SK-N-SH (cell line): ENCODE measurements at regions not wholly inside any gene's neighbourhood (a gene's known extent, or its start where the extent isn't known, plus 50 kb on each side); places are given as distances from the start of the nearest gene placed in this dataset.

Source experiments
- CTCF ChIA-PET: fragments of 300-600, 350-600 bp; formaldehyde crosslinking; extraction: SDS; loops from one replicate; lab custom pipeline; 2021; lab: Yijun Ruan, JAX
- POLR2A ChIA-PET: fragments of 350-600 bp; sonication (Branson Sonifier 250); formaldehyde crosslinking; extraction: SDS; loops from one replicate; lab custom pipeline; 2020; ENCODE audit warnings: antibody characterized with exemption, inconsistent platforms; lab: Yijun Ruan, JAX
- DNase-seq: peaks from one replicate; pipeline ENCODE4 v3.0.0; 2012
- H2AFZ ChIP-seq: fragments of 200-600 bp; sonication (generic); 2 replicates; pipeline ENCODE4 v1.8.1; 2016; ENCODE audit warnings: antibody characterized with exemption, mild to moderate bottlenecking, low read depth
- H3F3A ChIP-seq: fragments of 200-600 bp; sonication (generic); replicated peaks from 2 replicates; pipeline ENCODE3; 2016; ENCODE audit warnings: antibody characterized with exemption, mild to moderate bottlenecking; ENCODE audit not compliant: insufficient read depth
- H3K27ac ChIP-seq, 2 experiments: fragments of 200-500 bp in 1 of 2; fragments of 200-600 bp in 1 of 2; sonication (Bioruptor generic) in 1 of 2; sonication (generic), shearing (Covaris generic) in 1 of 2; 2 replicates each; pipeline versions ENCODE4 v1.5.1 to v1.6.1; 2014 to 2016; ENCODE audit warnings: low read depth in 2 of 2, inconsistent platforms in 1 of 2, low read length in 1 of 2, mild to moderate bottlenecking in 1 of 2, mixed read lengths in 1 of 2
- H3K27me3 ChIP-seq: fragments of 200-600 bp; sonication (generic), shearing (Covaris generic); 2 replicates; pipeline ENCODE4 v1.6.1; 2016; ENCODE audit warnings: mixed run types; ENCODE audit not compliant: insufficient read depth
- H3K36me3 ChIP-seq, 2 experiments: fragments of 200-500 bp in 1 of 2; fragments of 200-600 bp in 1 of 2; sonication (Bioruptor generic) in 1 of 2; sonication (generic) in 1 of 2; replicated peaks in 1 of 2; 2 replicates each; pipeline versions ENCODE3 to v1.5.1; 2014 to 2016; ENCODE audit warnings: low read length in 1 of 2, mild to moderate bottlenecking in 1 of 2; ENCODE audit not compliant: insufficient read depth in 2 of 2, control insufficient read depth in 1 of 2
- H3K4me1 ChIP-seq, 2 experiments: fragments of 200-500 bp in 1 of 2; fragments of 200-600 bp in 1 of 2; sonication (Bioruptor generic) in 1 of 2; sonication (generic), shearing (Covaris generic) in 1 of 2; 2 replicates each; pipeline versions ENCODE4 v1.5.1 to v1.6.1; 2014 to 2016; ENCODE audit warnings: low read depth in 1 of 2, low read length in 1 of 2, mixed run types in 1 of 2; ENCODE audit not compliant: insufficient read depth in 2 of 2, control insufficient read depth in 1 of 2
- H3K4me2 ChIP-seq: fragments of 200-600 bp; sonication (generic), shearing (Covaris generic); 2 replicates; pipeline ENCODE4 v1.6.1; 2017; ENCODE audit warnings: mixed run types
- H3K4me3 ChIP-seq, 2 experiments: fragments of 200-500 bp in 1 of 2; fragments of 200-600 bp in 1 of 2; sonication (Bioruptor generic) in 1 of 2; sonication (generic), shearing (Covaris generic) in 1 of 2; 2 replicates each; pipeline versions ENCODE4 v1.5.1 to v1.8.1; 2014 to 2016; ENCODE audit warnings: low read depth in 2 of 2, inconsistent platforms in 1 of 2, low read length in 1 of 2, mild to moderate bottlenecking in 1 of 2, mixed read lengths in 1 of 2, moderate library complexity in 1 of 2
- H3K79me2 ChIP-seq: fragments of 200-600 bp; sonication (generic); 2 replicates; pipeline ENCODE4 v1.8.1; 2017; ENCODE audit warnings: mild to moderate bottlenecking; ENCODE audit not compliant: insufficient read depth
- H3K9ac ChIP-seq: fragments of 200-600 bp; sonication (generic); 2 replicates; pipeline ENCODE4 v1.6.1; 2017; ENCODE audit warnings: mixed run types
- H3K9me2 ChIP-seq: fragments of 200-600 bp; sonication (generic); 2 replicates; pipeline ENCODE4 v1.6.1; 2017; ENCODE audit warnings: mixed run types
- H3K9me3 ChIP-seq: fragments of 200-600 bp; sonication (generic); 2 replicates; pipeline ENCODE4 v1.6.1; 2017; ENCODE audit warnings: mixed run types, mild to moderate bottlenecking, moderate library complexity
- H4K20me1 ChIP-seq: fragments of 200-600 bp; sonication (generic); 2 replicates; pipeline ENCODE4 v1.6.1; 2017; ENCODE audit warnings: mild to moderate bottlenecking, mixed run types; ENCODE audit not compliant: insufficient read depth
- CHD2 ChIP-seq: fragments of 150-350 bp; IDR thresholded peaks from 2 replicates; pipeline ENCODE4 v1.6.1; 2018; ENCODE audit warnings: low read length; ENCODE audit not compliant: partially characterized antibody
- ELF1 ChIP-seq: IDR thresholded peaks from 2 replicates; pipeline ENCODE4 v1.4.0; 2012
- EP300 ChIP-seq, 2 experiments: IDR thresholded peaks; 2 replicates each; pipeline versions ENCODE4 v1.4.0 to v1.6.1; 2012; ENCODE audit warnings: borderline replicate concordance in 1 of 2, low read depth in 1 of 2, low read length in 1 of 2
- GATA2 ChIP-seq: sonication (generic); formaldehyde crosslinking; IDR thresholded peaks from 2 replicates; pipeline ENCODE4 v1.5.0; 2020; ENCODE audit warnings: mild to moderate bottlenecking, missing genetic modification reagents
- JUND ChIP-seq: IDR thresholded peaks from 2 replicates; pipeline ENCODE4 v1.4.0; 2012
- MAX ChIP-seq: IDR thresholded peaks from 2 replicates; pipeline ENCODE4 v1.4.0; 2012; ENCODE audit warnings: low read depth
- MEF2A ChIP-seq: IDR thresholded peaks from 2 replicates; pipeline ENCODE4 v1.4.0; 2012; ENCODE audit warnings: low read depth, borderline replicate concordance
- MXI1 ChIP-seq: IDR thresholded peaks from 2 replicates; pipeline ENCODE4 v1.6.1; 2012; ENCODE audit warnings: mild to moderate bottlenecking, low read depth, low read length, improper control_type of control experiment
- RAD21 ChIP-seq: IDR thresholded peaks from 2 replicates; pipeline ENCODE4 v1.6.1; 2012; ENCODE audit warnings: mild to moderate bottlenecking, low read length
- RCOR1 ChIP-seq: fragments of 150-350 bp; IDR thresholded peaks from 2 replicates; pipeline ENCODE4 v1.6.1; 2017; ENCODE audit warnings: antibody characterized with exemption, low read length
- SIN3A ChIP-seq: IDR thresholded peaks from 2 replicates; pipeline ENCODE4 v1.6.1; 2012; ENCODE audit warnings: low read depth, mild to moderate bottlenecking, low read length, moderate library complexity, borderline replicate concordance
- TCF12 ChIP-seq: IDR thresholded peaks from 2 replicates; pipeline ENCODE4 v1.4.0; 2012
- WGBS: methylation state at CpG from one replicate; pipeline ENCODE4 v1.1.6; 2017; ENCODE audit warnings: low lambda C conversion rate; 5-methylcytosine and 5-hydroxymethylcytosine counted together
- TF ChIP-seq, protein P1 (sequence below): IDR thresholded peaks from 2 replicates; pipeline ENCODE4 v1.6.1; 2012; ENCODE audit warnings: mild to moderate bottlenecking, low read depth, low read length, moderate library complexity
- TF ChIP-seq, protein P2 (sequence below): fragments of 200-600 bp; sonication (generic); IDR thresholded peaks from 2 replicates; pipeline ENCODE4 v1.6.1; 2017; ENCODE audit warnings: antibody characterized with exemption, mild to moderate bottlenecking, moderate library complexity

DNA sequence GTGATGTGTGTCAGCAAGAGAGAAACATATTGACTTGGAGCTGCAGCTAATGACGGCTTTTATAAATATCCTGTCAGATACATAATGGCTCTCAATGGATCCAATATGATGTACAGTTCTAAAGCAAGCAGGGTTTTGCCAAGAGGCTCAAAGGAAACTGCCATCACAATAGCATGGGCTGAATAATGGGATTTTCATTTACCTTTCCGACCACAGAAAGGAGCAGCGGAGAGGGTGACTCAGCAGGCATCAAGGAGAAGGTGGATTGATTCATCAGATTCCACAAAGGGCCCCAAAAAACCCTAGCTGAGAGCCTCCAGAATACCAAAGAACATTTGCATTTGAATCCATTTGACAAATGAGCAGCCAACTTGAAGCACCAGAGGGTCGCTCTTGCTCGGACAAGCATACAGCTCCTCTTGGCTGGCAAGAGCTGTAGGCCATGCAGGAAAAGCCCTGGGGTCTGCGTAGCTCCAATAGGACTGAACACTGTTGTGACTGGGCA lies 355.7 kb upstream of the NOCT start:
- no peak for DNase-seq
- CTCF ChIA-PET: no interaction called here
- H2AFZ ChIP-seq: no peak overlapping the region
- WGBS: 88% methylated on average over 5 of the region's 6 CpGs
- POLR2A ChIA-PET: no interaction called here
- no peaks in the 10 kb centered on the region for H3K9me2 ChIP-seq
- H3F3A ChIP-seq: no peaks in the 10 kb centered on the region
- no peaks in the 10 kb centered on the region for H3K9me3 ChIP-seq
- H3K79me2 ChIP-seq: no peaks in the 10 kb centered on the region
- H3K27me3 ChIP-seq: no peaks in the 10 kb centered on the region; the same call in 1 of the 2 replicates
- no peak for TF ChIP-seq JUND
- H3K4me2 ChIP-seq: no peak overlapping the region
- no peaks in the 10 kb centered on the region for H3K36me3 ChIP-seq
- no peak overlapping the region for H3K9ac ChIP-seq
- H3K27ac ChIP-seq: no peak overlapping the region
- H3K4me1 ChIP-seq: no peaks in the 10 kb centered on the region
- H3K4me3 ChIP-seq: no peak overlapping the region
- H4K20me1 ChIP-seq: no peaks in the 10 kb centered on the region

GRCh38 chr4:138659037-138659811 lies 356.4 kb upstream of the NOCT start:
- Histone ChIP-seq H3K36me3 (no peaks in the 10 kb centered on the region), H3K79me2 (no peaks in the 10 kb centered on the region), H3K9ac (no peak overlapping the region), H3K9me2 (no peaks in the 10 kb centered on the region), H3K27ac (no peak overlapping the region), H3K4me1 (no peaks in the 10 kb centered on the region), H3F3A (no peaks in the 10 kb centered on the region), H3K9me3 (no peaks in the 10 kb centered on the region), H4K20me1 (no peaks in the 10 kb centered on the region), H2AFZ (no peak overlapping the region), H3K27me3 (no peaks in the 10 kb centered on the region; the same call in 1 of the 2 replicates), H3K4me3 (no peak overlapping the region), H3K4me2 (no peak overlapping the region)
- ChIA-PET CTCF (interaction anchor here (1.6 kb wide), 1 partner anchor 22 kb away, joined by 5 read pairs; no protein-coding TSS in a partner anchor), POLR2A (no interaction called here)
- no peak for DNase-seq
- no peak for TF ChIP-seq ELF1
- 86% methylated on average over 11 of the region's 11 CpGs for WGBS

DNA sequence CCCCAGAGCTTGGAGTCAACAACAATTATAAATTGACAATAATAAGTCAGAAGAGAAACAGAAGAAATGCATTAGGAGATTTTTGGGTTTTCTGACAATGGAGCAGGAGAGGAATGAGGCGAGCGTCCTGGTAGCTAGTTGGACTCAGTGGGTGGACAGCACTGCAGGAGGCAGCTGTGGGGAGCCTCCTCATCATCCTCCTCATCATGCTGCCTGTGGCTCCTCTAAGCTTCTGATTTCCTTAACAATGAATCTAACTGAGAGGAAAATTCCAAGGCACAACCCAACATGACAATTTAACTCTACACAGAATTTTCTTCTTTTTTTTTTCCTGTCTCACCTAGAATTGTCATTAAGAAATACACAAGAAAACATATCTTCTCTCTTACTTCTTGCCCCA lies 357.1 kb upstream of the NOCT start:
- no peaks in the 10 kb centered on the region for H3K4me1 ChIP-seq
- no peak overlapping the region for H3K27ac ChIP-seq
- H4K20me1 ChIP-seq: no peaks in the 10 kb centered on the region
- H3K4me3 ChIP-seq: no peak overlapping the region
- H3K9me2 ChIP-seq: no peaks in the 10 kb centered on the region
- no peak for DNase-seq
- H3K9ac ChIP-seq: no peak overlapping the region
- no peaks in the 10 kb centered on the region for H3K9me3 ChIP-seq
- no peak overlapping the region for H2AFZ ChIP-seq
- 82% methylated on average over 2 of the region's 2 CpGs for WGBS
- ChIA-PET POLR2A (no interaction called here), CTCF (interaction anchor here (1.6 kb wide), 1 partner anchor 22 kb away, joined by 5 read pairs; no protein-coding TSS in a partner anchor)
- H3K79me2 ChIP-seq: no peaks in the 10 kb centered on the region
- no peaks in the 10 kb centered on the region for H3K36me3 ChIP-seq
- H3K4me2 ChIP-seq: no peak overlapping the region
- no peaks in the 10 kb centered on the region; the same call in 1 of the 2 replicates for H3K27me3 ChIP-seq
- no peaks in the 10 kb centered on the region for H3F3A ChIP-seq
- no peak for TF ChIP-seq TCF12
- no peak for TF ChIP-seq MXI1
- TF ChIP-seq, protein P1, sequence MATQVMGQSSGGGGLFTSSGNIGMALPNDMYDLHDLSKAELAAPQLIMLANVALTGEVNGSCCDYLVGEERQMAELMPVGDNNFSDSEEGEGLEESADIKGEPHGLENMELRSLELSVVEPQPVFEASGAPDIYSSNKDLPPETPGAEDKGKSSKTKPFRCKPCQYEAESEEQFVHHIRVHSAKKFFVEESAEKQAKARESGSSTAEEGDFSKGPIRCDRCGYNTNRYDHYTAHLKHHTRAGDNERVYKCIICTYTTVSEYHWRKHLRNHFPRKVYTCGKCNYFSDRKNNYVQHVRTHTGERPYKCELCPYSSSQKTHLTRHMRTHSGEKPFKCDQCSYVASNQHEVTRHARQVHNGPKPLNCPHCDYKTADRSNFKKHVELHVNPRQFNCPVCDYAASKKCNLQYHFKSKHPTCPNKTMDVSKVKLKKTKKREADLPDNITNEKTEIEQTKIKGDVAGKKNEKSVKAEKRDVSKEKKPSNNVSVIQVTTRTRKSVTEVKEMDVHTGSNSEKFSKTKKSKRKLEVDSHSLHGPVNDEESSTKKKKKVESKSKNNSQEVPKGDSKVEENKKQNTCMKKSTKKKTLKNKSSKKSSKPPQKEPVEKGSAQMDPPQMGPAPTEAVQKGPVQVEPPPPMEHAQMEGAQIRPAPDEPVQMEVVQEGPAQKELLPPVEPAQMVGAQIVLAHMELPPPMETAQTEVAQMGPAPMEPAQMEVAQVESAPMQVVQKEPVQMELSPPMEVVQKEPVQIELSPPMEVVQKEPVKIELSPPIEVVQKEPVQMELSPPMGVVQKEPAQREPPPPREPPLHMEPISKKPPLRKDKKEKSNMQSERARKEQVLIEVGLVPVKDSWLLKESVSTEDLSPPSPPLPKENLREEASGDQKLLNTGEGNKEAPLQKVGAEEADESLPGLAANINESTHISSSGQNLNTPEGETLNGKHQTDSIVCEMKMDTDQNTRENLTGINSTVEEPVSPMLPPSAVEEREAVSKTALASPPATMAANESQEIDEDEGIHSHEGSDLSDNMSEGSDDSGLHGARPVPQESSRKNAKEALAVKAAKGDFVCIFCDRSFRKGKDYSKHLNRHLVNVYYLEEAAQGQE: no peak
- TF ChIP-seq, protein P2, sequence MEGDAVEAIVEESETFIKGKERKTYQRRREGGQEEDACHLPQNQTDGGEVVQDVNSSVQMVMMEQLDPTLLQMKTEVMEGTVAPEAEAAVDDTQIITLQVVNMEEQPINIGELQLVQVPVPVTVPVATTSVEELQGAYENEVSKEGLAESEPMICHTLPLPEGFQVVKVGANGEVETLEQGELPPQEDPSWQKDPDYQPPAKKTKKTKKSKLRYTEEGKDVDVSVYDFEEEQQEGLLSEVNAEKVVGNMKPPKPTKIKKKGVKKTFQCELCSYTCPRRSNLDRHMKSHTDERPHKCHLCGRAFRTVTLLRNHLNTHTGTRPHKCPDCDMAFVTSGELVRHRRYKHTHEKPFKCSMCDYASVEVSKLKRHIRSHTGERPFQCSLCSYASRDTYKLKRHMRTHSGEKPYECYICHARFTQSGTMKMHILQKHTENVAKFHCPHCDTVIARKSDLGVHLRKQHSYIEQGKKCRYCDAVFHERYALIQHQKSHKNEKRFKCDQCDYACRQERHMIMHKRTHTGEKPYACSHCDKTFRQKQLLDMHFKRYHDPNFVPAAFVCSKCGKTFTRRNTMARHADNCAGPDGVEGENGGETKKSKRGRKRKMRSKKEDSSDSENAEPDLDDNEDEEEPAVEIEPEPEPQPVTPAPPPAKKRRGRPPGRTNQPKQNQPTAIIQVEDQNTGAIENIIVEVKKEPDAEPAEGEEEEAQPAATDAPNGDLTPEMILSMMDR: no peak
- no peak for TF ChIP-seq SIN3A
- no peak for TF ChIP-seq RAD21
- TF ChIP-seq MAX: no peak
- TF ChIP-seq MEF2A: no peak
- TF ChIP-seq RCOR1: no peak
- no peak for TF ChIP-seq CHD2
- TF ChIP-seq EP300 (IDR thresholded peaks at IDR 0.05; ENCODE audit: borderline replicate concordance in 1 of 2, low read depth in 1 of 2, low read length in 1 of 2): no peak
- no peak for TF ChIP-seq GATA2 (CRISPR knock-in tag)
